SKM-1 (cell line): ENCODE measurements at regions not wholly inside any gene's neighbourhood (a gene's known extent, or its start where the extent isn't known, plus 50 kb on each side); places are given as distances from the start of the nearest gene placed in this dataset.
"Not testable (repeated sequence)": the region's sequence is repeated elsewhere in the genome, so short reads cannot be mapped to it uniquely, and the experiment has no call there.

Experiments used
- DNase-seq: peaks from one replicate; lab custom pipeline; 2025; ENCODE audit not compliant: unreplicated experiment; lab: John Stamatoyannopoulos, UW

- no peak for DNase-seq
Measured at GRCh38 chr18:55763298-55763697, 175.3 kb upstream of the TCF4 start.

DNA sequence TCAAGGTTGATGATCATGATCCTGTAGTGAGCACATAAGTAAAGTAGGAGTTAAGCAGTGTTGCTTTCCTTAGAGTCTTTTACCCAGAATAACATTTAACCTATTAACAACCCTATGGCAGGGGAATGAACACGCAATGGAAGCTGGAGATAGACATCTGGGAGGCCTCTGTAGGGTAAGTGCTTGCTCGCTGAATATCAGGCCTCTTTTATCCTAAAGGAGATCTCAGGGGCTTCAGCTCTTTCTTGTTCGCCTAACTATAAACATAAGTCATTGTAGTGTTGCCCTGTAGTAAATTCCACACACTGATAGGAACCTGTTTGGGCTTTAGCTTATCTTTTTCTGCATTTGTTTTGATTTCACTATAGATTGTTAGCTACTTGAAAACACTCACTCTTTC is 174.4 kb upstream of the TCF4 start:
- DNase-seq, result no peak

- no peak for DNase-seq
Measured at GRCh38 chr18:55753643-55754263, 165.8 kb upstream of the TCF4 start.

DNA sequence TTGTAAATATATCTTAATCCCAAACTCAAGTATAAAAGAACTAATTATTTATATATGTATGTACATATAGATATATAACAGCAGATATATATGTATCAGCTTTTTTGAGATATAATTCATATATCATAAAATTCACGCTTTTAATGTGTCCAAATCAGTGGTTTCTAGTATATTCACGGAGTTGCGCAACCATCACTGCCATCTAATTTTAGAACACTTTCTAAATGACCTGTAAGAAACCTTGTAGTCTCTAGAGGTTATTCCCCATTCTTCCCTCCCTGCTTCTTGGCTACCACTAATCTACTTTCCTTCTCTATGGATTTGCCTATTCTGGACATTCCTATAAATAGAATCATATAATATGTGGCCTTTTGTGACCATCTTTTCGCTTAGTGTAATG is 163.5 kb upstream of the TCF4 start:
- no peak for DNase-seq

DNA sequence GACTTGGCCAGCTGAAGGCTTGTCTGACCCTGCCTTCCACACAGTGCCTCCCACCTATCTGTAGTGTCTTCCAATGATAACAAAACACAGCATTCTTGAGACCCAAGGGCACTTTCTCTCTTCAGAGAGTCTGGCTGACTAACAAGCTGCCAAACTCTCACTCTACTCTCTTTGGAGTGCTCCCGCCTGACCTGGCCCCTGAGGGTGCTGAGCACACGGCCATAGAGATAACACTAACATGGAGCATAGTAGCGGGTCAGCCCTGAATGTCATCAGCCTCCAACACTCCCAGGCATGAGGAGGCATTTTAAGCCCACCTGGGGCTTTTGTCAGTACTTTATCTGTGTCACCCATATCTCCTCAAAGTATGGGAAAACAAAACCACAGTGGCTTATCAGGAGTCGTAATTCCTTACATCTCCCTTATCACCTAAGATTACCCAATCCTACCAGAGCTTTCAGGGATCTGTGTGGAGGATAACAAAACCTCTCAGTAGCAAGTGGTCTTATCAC is 160.3 kb upstream of the TCF4 start:
- DNase-seq, result no peak

DNA sequence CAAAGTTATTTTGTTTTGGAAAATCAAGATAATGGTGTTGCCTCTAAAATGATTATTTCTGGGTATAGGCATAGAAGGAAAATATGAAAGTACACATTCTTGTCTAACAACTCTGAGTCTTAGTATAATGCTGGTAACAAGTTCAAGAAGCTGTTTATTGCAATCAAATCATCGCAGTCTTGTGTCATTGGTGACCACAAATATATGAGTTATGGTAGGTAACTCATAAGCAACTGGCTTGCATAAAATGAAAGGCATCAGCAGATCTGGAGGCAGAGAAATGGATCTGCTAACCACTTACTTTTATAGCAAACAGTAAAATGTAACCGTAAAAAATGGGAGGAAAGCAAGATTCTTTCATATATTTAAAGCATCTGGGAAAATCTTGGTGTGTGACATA is 156.2 kb upstream of the TCF4 start:
- DNase-seq, result no peak

DNA sequence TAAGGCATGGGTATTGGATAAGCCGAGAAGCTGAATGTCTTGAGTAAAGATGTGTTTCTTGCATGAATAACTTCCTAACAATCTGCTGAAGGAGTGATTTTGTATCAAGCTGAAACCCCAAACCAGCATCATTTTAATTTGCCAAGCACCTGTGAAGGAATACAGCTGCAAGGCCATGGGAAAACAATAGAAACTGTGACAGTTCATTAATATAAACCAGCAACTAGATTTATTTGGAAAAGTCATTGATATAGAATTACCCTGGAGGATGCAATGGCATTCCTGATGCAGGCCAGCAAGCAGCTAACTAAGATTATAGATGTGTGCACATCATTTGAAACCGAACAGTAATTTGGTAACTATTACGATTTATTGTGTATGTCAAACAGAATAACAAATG is 155.7 kb upstream of the TCF4 start:
- no peak for DNase-seq

DNA sequence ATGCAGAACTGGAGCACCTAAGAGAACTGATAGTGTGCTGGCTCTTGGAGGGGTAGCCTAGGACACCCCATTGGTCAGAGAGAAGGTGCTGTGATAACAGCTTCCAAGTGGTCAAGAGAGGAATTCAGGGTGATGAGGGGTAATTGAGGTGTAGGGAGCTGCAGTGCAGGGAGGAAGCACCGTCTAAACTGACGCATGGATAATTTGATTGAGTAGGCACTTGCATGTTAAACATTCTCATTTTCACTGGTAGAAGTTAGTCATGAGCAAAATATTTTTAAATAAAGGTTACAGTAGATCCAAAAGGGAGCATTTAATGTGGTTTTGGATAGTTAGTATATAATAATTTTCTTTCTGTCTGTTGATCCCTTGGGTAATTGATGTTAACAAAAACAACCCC is 155.1 kb upstream of the TCF4 start:
- no peak for DNase-seq

- DNase-seq, result no peak
Measured at GRCh38 chr18:55739488-55739887, 151.5 kb upstream of the TCF4 start.

GRCh38 chr18:55738483-55739114 is 150.6 kb upstream of the TCF4 start:
- DNase-seq, result no peak

- no peak for DNase-seq
Measured at GRCh38 chr18:55737781-55738468, 149.9 kb upstream of the TCF4 start.

DNA sequence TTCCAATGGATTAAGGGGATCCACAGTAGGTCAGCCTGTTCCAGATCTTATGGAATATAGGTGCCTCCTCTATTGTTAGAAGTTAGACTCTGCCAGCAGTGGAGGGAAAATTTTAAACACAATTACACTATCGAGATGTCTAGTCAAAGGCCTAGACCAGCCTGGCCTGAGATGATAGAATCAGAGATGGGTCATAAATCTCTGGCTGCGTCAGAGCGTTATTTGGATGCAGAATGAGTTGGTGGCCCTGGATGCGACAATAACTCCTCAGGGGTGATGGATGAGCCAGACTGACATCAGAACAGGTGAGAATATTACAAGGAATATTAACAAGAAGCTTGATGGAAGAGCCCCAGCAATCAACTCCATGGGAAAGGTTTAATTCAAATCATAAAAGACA is 149.3 kb upstream of the TCF4 start:
- no peak for DNase-seq

DNA sequence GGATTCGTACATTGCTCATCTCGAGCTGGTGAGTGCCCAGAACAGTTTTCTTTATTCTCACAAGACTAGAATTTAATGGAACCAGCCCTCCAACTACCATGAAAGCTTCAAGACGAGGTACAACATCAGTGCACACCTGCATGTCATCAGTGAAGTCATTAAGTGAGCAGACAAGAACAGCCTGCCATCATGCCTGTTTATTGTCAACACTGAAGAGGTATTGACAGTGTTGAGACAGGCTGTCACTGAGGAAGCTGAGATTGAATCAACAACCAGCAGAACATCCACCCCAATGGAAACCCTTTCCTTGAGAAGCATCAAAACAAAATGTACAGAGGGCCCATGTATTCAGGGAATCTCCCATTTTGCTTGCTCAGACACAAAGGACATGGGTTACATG is 148.0 kb upstream of the TCF4 start:
- DNase-seq, result no peak

DNA sequence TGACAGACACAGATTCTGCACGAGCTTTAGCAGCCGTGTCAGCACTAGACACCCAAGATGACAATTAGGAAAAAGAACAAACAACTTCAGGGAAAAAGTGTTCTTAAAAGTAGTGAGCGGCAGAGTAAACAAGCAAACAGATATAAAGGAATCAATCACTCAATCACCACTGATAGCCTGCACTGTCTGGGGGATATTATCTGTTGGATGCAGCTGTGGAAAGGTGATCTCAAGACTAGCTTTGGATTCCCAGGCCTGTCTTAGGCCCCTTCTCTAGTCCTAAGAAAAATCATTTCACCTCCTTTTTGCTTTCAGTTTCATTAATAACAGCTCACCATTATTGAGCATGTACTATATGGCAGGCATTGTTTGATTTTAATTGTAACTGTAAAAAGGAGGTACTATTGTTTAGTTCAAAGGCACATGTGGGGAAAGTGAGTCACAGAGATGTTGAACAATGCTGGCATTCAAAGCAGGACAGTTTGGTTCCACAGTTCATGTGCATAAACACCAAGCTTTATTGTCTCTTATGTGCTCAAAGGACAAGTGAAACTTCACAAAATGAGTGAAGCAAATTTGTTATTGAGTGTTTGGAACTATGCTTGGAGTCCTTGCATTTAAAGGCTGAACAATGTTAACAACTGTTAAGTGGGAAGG is 147.3 kb upstream of the TCF4 start:
- no peak for DNase-seq

- no peak for DNase-seq
Measured at GRCh38 chr18:55732227-55733106, 144.5 kb upstream of the TCF4 start.

GRCh38 chr18:55731594-55732042 is 143.6 kb upstream of the TCF4 start:
- DNase-seq, result no peak

- DNase-seq, result not testable (repeated sequence)
Measured at GRCh38 chr18:55721006-55721405, 133.0 kb upstream of the TCF4 start.

- DNase-seq, result no peak
Measured at GRCh38 chr18:55713707-55714106, 125.7 kb upstream of the TCF4 start.

- no peak for DNase-seq
Measured at GRCh38 chr18:55706898-55707297, 118.9 kb upstream of the TCF4 start.

GRCh38 chr18:55699233-55699765 is 111.3 kb upstream of the TCF4 start:
- DNase-seq, result no peak

DNA sequence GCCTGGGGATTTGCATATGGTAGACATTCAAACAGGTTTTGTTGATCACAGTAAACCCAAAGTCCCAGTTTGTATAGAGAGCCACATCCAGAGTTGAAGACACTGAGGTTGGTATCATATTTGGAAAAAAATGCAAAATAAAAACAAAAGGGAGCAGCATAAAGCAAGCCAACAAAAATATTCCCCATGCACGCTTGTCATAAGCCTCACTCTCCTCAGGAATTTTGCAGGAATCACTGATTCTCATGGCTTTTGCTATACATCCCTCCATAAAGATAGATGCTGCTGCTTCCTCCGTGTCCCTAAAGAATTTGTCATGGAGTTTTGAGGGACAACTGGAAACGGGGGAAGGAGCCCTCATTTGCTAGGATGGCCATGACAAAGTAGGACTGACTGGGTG is 108.8 kb upstream of the TCF4 start:
- no peak for DNase-seq
